22Rv1 (cell line): ENCODE measurements at regions not wholly inside any gene's neighbourhood (a gene's known extent, or its start where the extent isn't known, plus 50 kb on each side); places are given as distances from the start of the nearest gene placed in this dataset.

ENCODE experiments used
- ZFX ChIP-seq: fragments of 450-650 bp; IDR thresholded peaks from 2 replicates; pipeline ENCODE4 v1.6.1; 2017; ENCODE audit warnings: antibody characterized with exemption, borderline replicate concordance
- TF ChIP-seq, protein P1 (sequence below): fragments of 450-650 bp; IDR thresholded peaks from 2 replicates; pipeline ENCODE4 v1.5.1; 2017; ENCODE audit warnings: mild to moderate bottlenecking

GRCh38 chr15:59794229-59794886 lies 105.2 kb upstream of the BNIP2 start:
- TF ChIP-seq, protein P1, sequence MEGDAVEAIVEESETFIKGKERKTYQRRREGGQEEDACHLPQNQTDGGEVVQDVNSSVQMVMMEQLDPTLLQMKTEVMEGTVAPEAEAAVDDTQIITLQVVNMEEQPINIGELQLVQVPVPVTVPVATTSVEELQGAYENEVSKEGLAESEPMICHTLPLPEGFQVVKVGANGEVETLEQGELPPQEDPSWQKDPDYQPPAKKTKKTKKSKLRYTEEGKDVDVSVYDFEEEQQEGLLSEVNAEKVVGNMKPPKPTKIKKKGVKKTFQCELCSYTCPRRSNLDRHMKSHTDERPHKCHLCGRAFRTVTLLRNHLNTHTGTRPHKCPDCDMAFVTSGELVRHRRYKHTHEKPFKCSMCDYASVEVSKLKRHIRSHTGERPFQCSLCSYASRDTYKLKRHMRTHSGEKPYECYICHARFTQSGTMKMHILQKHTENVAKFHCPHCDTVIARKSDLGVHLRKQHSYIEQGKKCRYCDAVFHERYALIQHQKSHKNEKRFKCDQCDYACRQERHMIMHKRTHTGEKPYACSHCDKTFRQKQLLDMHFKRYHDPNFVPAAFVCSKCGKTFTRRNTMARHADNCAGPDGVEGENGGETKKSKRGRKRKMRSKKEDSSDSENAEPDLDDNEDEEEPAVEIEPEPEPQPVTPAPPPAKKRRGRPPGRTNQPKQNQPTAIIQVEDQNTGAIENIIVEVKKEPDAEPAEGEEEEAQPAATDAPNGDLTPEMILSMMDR = no peak
- no peak for TF ChIP-seq ZFX
